VCaP (cell line): ENCODE measurements at regions not wholly inside any gene's neighbourhood (a gene's known extent, or its start where the extent isn't known, plus 50 kb on each side); places are given as distances from the start of the nearest gene placed in this dataset.

ENCODE experiments used
- H3K27ac ChIP-seq: fragments of 450-650 bp; 2 replicates; pipeline ENCODE4 v1.5.1; 2017
- TF ChIP-seq, protein P1 (sequence below): fragments of 450-650 bp; conservative IDR thresholded peaks from 2 replicates; pipeline ENCODE4 v1.5.1; 2017; ENCODE audit warnings: mild to moderate bottlenecking, moderate library complexity

DNA sequence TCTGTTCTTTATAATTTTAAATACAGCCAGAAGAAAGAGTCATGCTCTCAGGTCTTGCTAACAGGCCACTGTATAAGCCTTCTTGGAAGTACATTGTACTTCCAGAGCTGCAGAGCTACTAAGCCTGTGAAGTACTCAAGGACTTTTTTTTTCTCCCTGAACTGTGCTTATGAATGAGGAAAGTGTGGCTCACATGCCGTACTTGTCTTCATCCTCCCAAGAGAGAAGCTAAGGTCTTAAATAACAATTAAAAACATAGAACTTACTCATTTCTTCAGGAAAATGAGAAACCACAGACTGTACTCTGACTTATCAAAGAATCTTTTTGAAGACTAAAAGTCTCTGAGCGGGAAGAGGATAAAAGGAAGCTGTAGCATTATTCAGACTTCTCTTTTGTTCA lies 218.3 kb downstream of the HTR1B start:
- H3K27ac ChIP-seq, result no peak overlapping the region
- TF ChIP-seq, protein P1, sequence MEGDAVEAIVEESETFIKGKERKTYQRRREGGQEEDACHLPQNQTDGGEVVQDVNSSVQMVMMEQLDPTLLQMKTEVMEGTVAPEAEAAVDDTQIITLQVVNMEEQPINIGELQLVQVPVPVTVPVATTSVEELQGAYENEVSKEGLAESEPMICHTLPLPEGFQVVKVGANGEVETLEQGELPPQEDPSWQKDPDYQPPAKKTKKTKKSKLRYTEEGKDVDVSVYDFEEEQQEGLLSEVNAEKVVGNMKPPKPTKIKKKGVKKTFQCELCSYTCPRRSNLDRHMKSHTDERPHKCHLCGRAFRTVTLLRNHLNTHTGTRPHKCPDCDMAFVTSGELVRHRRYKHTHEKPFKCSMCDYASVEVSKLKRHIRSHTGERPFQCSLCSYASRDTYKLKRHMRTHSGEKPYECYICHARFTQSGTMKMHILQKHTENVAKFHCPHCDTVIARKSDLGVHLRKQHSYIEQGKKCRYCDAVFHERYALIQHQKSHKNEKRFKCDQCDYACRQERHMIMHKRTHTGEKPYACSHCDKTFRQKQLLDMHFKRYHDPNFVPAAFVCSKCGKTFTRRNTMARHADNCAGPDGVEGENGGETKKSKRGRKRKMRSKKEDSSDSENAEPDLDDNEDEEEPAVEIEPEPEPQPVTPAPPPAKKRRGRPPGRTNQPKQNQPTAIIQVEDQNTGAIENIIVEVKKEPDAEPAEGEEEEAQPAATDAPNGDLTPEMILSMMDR, result no peak

- TF ChIP-seq, protein P1, result no peak
- H3K27ac ChIP-seq, result no peak overlapping the region
Measured at GRCh38 chr6:77231438-77232305, 231.6 kb downstream of the HTR1B start.

DNA sequence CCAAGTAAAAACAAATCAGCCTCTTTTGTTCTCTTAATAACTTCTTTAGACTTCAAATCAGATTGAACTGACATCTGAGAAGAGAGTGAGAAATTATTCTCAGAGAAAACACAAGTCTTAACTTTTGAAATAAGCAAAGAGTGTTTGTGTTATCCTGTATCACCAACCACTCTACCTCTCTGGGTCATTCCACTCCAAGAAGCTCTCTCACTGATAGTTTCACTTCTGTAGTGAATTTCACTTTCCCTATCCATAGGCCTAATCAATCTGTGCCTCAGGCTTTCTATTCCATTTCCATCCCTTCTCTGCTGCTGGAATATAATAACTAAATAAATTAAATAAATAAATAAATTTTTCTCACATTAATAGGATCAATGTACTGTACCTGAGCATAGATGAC lies 235.0 kb downstream of the HTR1B start:
- no peak overlapping the region for H3K27ac ChIP-seq
- TF ChIP-seq, protein P1, result no peak

- TF ChIP-seq, protein P1, result no peak
- no peak overlapping the region for H3K27ac ChIP-seq
Measured at GRCh38 chr6:77217896-77218295, 245.4 kb downstream of the HTR1B start.

GRCh38 chr6:77205936-77206335 lies 257.4 kb downstream of the HTR1B start:
- TF ChIP-seq, protein P1, result no peak
- H3K27ac ChIP-seq, result no peak overlapping the region

DNA sequence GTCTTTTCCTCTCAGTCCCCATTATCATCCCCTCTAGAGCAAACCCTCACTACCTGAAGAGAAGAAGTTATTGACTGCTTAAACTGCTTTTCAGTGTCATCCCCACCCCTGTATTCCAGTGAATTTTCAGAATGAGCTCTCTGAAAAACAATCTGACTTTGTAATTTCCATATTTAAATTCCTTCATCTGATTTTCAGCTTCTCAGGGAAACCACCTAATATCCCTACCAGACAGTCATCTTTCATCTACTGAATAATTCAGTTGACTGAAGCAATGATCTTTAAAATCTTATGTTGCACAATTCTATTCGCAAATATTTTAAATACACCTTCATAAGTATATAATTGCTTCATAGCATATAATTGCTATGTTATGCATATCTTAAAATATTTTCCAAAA lies 258.7 kb downstream of the HTR1B start:
- TF ChIP-seq, protein P1, result no peak
- no peak overlapping the region for H3K27ac ChIP-seq

GRCh38 chr6:77183447-77183846 lies 279.8 kb downstream of the HTR1B start:
- TF ChIP-seq, protein P1, result no peak
- H3K27ac ChIP-seq, result no peak overlapping the region
